GM12878 (cell line): ENCODE measurements at regions not wholly inside any gene's neighbourhood (a gene's known extent, or its start where the extent isn't known, plus 50 kb on each side); places are given as distances from the start of the nearest gene placed in this dataset.

Experiments
- ATAC-seq: fragments of 200-7000 bp; cut with Tn5 transposase; 3 replicates; pipeline ENCODE4 v1.9.1; 2020; ENCODE audit warnings: mild to moderate bottlenecking, moderate library complexity
- BruUV-seq: library from RNA; stranded (reverse); fragments of 400-500 nt; replicated peaks from 2 replicates; lab custom pipeline; 2021; lab: Mats Ljungman, UMichigan
- CTCF ChIA-PET: fragments of 300-600 bp; sonication (Branson Sonifier 250); formaldehyde crosslinking; extraction: SDS; loops from one replicate; lab custom pipeline; 2021; ENCODE audit warnings: inconsistent platforms; lab: Yijun Ruan, JAX
- POLR2A ChIA-PET: fragments of 350-600 bp; formaldehyde crosslinking; extraction: SDS; loops from one replicate; lab custom pipeline; 2021; ENCODE audit warnings: inconsistent platforms; lab: Charles Lee
- RAD21 ChIA-PET: fragments of 300-600 bp; sonication (Branson Sonifier 250); formaldehyde crosslinking; loops from one replicate; lab custom pipeline; 2023; ENCODE audit warnings: antibody characterized with exemption; ENCODE audit not compliant: unreplicated experiment; lab: Charles Lee
- SMC1A ChIA-PET: fragments of 300-600 bp; sonication (Branson Sonifier 250); formaldehyde crosslinking; loops from one replicate; lab custom pipeline; 2023; ENCODE audit not compliant: unreplicated experiment, uncharacterized antibody; lab: Charles Lee
- DNase-seq: peaks from one replicate; pipeline ENCODE4 v3.0.0-alpha.2; 2011; ENCODE audit warnings: low read depth, low spot score
- FAIRE-seq: peaks from 3 replicates; lab custom pipeline; 2011; peaks lifted over from hg19 to GRCh38; lab: Jason Lieb, UNC
- H2AFZ ChIP-seq: 2 replicates; pipeline ENCODE4 v1.6.0; 2011; ENCODE audit warnings: low read depth, low read length, control low read depth; ENCODE audit not compliant: control insufficient read depth
- H3K27ac ChIP-seq: 2 replicates; pipeline ENCODE4 v1.5.1; 2011; ENCODE audit warnings: control low read depth; ENCODE audit not compliant: control insufficient read depth, insufficient read depth
- H3K27me3 ChIP-seq, 2 experiments: replicated peaks in 1 of 2; 2 replicates each; pipeline versions ENCODE4 v1.6.0 to v1.6.1; 2011; ENCODE audit warnings: low read length in 1 of 2; ENCODE audit not compliant: control insufficient read depth in 2 of 2, insufficient read depth in 2 of 2
- H3K36me3 ChIP-seq, 2 experiments: 2 replicates each; pipeline ENCODE4 v1.5.1; 2011; ENCODE audit warnings: low read length in 1 of 2; ENCODE audit not compliant: control insufficient read depth in 2 of 2, insufficient read depth in 2 of 2
- H3K4me1 ChIP-seq: 2 replicates; pipeline ENCODE4 v1.6.1; 2011; ENCODE audit warnings: mild to moderate bottlenecking, low read length, moderate library complexity, mixed read lengths; ENCODE audit not compliant: control insufficient read depth, insufficient read depth
- H3K4me2 ChIP-seq: 2 replicates; pipeline ENCODE4 v1.6.0; 2011; ENCODE audit warnings: control low read depth; ENCODE audit not compliant: control insufficient read depth, insufficient read depth
- H3K4me3 ChIP-seq: fragments of 200-600 bp; sonication (generic); 2 replicates; pipeline ENCODE4 v1.5.1; 2016
- H3K79me2 ChIP-seq: 2 replicates; pipeline ENCODE4 v1.6.0; 2011; ENCODE audit warnings: low read length; ENCODE audit not compliant: control insufficient read depth, insufficient read depth
- H3K9ac ChIP-seq: 2 replicates; pipeline ENCODE4 v1.8.0; 2011; ENCODE audit warnings: low read length, control low read depth, mixed read lengths; ENCODE audit not compliant: control insufficient read depth, insufficient read depth
- H3K9me3 ChIP-seq: replicated peaks from 3 replicates; pipeline ENCODE4 v1.5.1; 2011; ENCODE audit warnings: mild to moderate bottlenecking, low read length; ENCODE audit not compliant: control insufficient read depth, insufficient read depth
- H4K20me1 ChIP-seq: 2 replicates; pipeline ENCODE4 v1.6.0; 2011; ENCODE audit not compliant: control insufficient read depth, insufficient read depth
- CEBPZ ChIP-seq: fragments of 150-350 bp; IDR thresholded peaks from 2 replicates; pipeline ENCODE4 v1.6.1; 2016; ENCODE audit warnings: low read depth, low read length
- EGR1 ChIP-seq, 2 experiments: IDR thresholded peaks; 1 replicate in 1 of 2; 2 replicates in 1 of 2; pipeline ENCODE4 v1.6.1; 2011 to 2012; ENCODE audit warnings: low read depth in 2 of 2, low read length in 2 of 2, borderline replicate concordance in 1 of 2, mild to moderate bottlenecking in 1 of 2, moderate library complexity in 1 of 2
- PAX8 ChIP-seq: fragments of 450-650 bp; IDR thresholded peaks from 2 replicates; pipeline ENCODE4 v1.6.1; 2017; ENCODE audit warnings: mild to moderate bottlenecking, moderate library complexity
- ZNF622 ChIP-seq: fragments of 450-650 bp; IDR thresholded peaks from 2 replicates; pipeline ENCODE4 v1.6.1; 2017; ENCODE audit warnings: mild to moderate bottlenecking, inconsistent platforms
- ZZZ3 ChIP-seq: IDR thresholded peaks from 2 replicates; pipeline ENCODE4 v1.6.1; 2011; ENCODE audit warnings: low read depth; ENCODE audit not compliant: control insufficient read depth, insufficient read length
- WGBS: methylation state at CpG from one replicate; pipeline ENCODE4 v1.1.6; 2016; ENCODE audit warnings: low lambda C conversion rate; ENCODE audit not compliant: insufficient replicate concordance, insufficient coverage; ENCODE audit errors: missing lambda C conversion rate; 5-methylcytosine and 5-hydroxymethylcytosine counted together
- in situ Hi-C: fragments of 300-500 bp; cut with MboI; formaldehyde crosslinking; loops from 9 replicates; pipeline ENCODE4 v1.14.3; 2018; ENCODE audit warnings: mixed read lengths
- intact Hi-C: fragments of 100-400 bp; cut with micrococcal nuclease; formaldehyde crosslinking; loops from one replicate; pipeline ENCODE4 v1.14.2; 2022; ENCODE audit not compliant: unreplicated experiment

GRCh38 chr6:140627002-140627401, 1252.6 kb upstream of the CITED2 start:
- Histone ChIP-seq H3K27me3 (no peaks in the 10 kb centered on the region), H3K4me3 (no peak overlapping the region), H3K9me3 (peaks cover 4% of the 10 kb centered on the region; the same call in 2 of the 3 replicates), H3K4me1 (no peaks in the 10 kb centered on the region)
- no peak for DNase-seq
- RAD21 ChIA-PET, result no interaction called here
- intact Hi-C loops, result no loop called here
- TF ChIP-seq CEBPZ (no peak), ZZZ3 (no peak), ZNF622 (no peak), EGR1 (IDR thresholded peaks at IDR 0.05; ENCODE audit: borderline replicate concordance in 1 of 2, low read depth in 2 of 2, low read length in 2 of 2) (no peak), PAX8 (no peak)
- TF ChIP-seq, all 136 proteins: peak for 0
- Histone ChIP-seq H3K79me2 (no peaks in the 10 kb centered on the region), H4K20me1 (no peaks in the 10 kb centered on the region), H3K9ac (no peak overlapping the region), H3K27ac (no peak overlapping the region), H3K4me2 (no peak overlapping the region), H2AFZ (no peak overlapping the region), H3K36me3 (no peaks in the 10 kb centered on the region)
- in situ Hi-C loops, result no loop called here
- ChIA-PET POLR2A (no interaction called here), CTCF (no interaction called here), SMC1A (no interaction called here)
- no TSS peak for BruUV-seq
- FAIRE-seq, result no peak
- 29% methylated on average over 1 of the region's 1 CpG for WGBS
- ATAC-seq, result no peak
